ENCODE measurements at regions not wholly inside any gene's neighbourhood (a gene's known extent, or its start where the extent isn't known, plus 50 kb on each side); places are given as distances from the start of the nearest gene placed in this dataset.

- TF ChIP-seq CTCF (IDR thresholded peaks at IDR 0.05) (no peak), EP300 (IDR thresholded peaks at IDR 0.05) (no peak)
Measured at GRCh38 chr3:99467420-99467819, 171.0 kb upstream of the COL8A1 start.

Measured in sigmoid colon (tissue), 4 donors.